Upper lobe of left lung (tissue), 4 donors: ENCODE measurements at regions not wholly inside any gene's neighbourhood (a gene's known extent, or its start where the extent isn't known, plus 50 kb on each side); places are given as distances from the start of the nearest gene placed in this dataset.

ENCODE experiments used
- EP300 ChIP-seq, 4 donors: sonication (generic); formaldehyde crosslinking; IDR thresholded peaks; one replicate each; pipeline ENCODE4 v1.5.1; 2017; ENCODE audit warnings: antibody characterized with exemption in 4 of 4, control low read depth in 2 of 4
- POLR2A ChIP-seq, 4 donors: fragments of 450-650 bp; IDR thresholded peaks; one replicate each; pipeline ENCODE4 v1.5.1; 2016 to 2017; ENCODE audit warnings: antibody characterized with exemption in 4 of 4, mild to moderate bottlenecking in 2 of 4
- POLR2AphosphoS5 ChIP-seq, 2 donors: sonication (generic); formaldehyde crosslinking; IDR thresholded peaks; one replicate each; pipeline ENCODE4 v1.5.1; 2017; ENCODE audit warnings: antibody characterized with exemption in 2 of 2
- TF ChIP-seq, protein P1 (sequence below), 6 experiments: fragments of 450-650 bp in 4 of 6; fragments of 200-600 bp in 2 of 6; sonication (generic) in 2 of 6; IDR thresholded peaks; one replicate each; pipeline ENCODE4 v1.5.1; 2016 to 2019; ENCODE audit warnings: antibody characterized with exemption in 6 of 6

DNA sequence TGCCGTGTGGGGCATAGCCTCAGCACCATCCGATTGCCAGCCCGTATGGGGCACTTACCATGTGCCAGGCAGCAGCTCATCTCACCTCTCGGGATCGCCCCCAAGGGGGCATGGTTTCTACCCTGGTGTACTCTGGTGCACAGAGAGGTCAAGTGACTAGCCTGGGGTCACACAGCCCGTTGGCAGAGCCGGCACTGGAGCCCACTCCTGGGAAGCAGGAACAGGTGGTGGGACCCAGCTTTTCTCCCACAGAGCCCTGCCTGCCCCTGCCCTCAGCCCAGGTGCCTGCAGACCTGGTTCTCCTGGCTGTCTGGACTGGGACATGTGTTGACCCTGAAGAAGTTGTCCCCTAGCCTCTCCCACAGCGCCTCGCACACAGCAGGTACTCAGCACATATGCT, 141.8 kb upstream of the CIBAR2 start:
- TF ChIP-seq, protein P1, sequence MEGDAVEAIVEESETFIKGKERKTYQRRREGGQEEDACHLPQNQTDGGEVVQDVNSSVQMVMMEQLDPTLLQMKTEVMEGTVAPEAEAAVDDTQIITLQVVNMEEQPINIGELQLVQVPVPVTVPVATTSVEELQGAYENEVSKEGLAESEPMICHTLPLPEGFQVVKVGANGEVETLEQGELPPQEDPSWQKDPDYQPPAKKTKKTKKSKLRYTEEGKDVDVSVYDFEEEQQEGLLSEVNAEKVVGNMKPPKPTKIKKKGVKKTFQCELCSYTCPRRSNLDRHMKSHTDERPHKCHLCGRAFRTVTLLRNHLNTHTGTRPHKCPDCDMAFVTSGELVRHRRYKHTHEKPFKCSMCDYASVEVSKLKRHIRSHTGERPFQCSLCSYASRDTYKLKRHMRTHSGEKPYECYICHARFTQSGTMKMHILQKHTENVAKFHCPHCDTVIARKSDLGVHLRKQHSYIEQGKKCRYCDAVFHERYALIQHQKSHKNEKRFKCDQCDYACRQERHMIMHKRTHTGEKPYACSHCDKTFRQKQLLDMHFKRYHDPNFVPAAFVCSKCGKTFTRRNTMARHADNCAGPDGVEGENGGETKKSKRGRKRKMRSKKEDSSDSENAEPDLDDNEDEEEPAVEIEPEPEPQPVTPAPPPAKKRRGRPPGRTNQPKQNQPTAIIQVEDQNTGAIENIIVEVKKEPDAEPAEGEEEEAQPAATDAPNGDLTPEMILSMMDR (IDR thresholded peaks at IDR 0.05): no peak
- TF ChIP-seq EP300 (IDR thresholded peaks at IDR 0.05): no peak
- no peak for TF ChIP-seq POLR2A (IDR thresholded peaks at IDR 0.05)
- TF ChIP-seq POLR2AphosphoS5 (IDR thresholded peaks at IDR 0.05): no peak
